H1 (cell line): ENCODE measurements at regions not wholly inside any gene's neighbourhood (a gene's known extent, or its start where the extent isn't known, plus 50 kb on each side); places are given as distances from the start of the nearest gene placed in this dataset.

ENCODE experiments used
- CTCF ChIA-PET: fragments of 300-600 bp; sonication (Branson Sonifier 250); formaldehyde crosslinking; loops from one replicate; lab custom pipeline; 2021; ENCODE audit not compliant: partially characterized antibody; lab: Charles Lee
- POLR2A ChIA-PET: fragments of 300-600 bp; sonication (Branson Sonifier 250); formaldehyde crosslinking; loops from one replicate; lab custom pipeline; 2021; ENCODE audit warnings: inconsistent platforms; ENCODE audit not compliant: partially characterized antibody; lab: Charles Lee
- DNase-seq, 2 experiments: peaks; one replicate each; pipeline versions ENCODE4 v3.0.0 to v3.0.0-alpha.2; 2010 to 2022; ENCODE audit warnings: low spot score in 2 of 2, low read depth in 1 of 2, mixed read lengths in 1 of 2
- FAIRE-seq: peaks from 2 replicates; lab custom pipeline; 2011; peaks lifted over from hg19 to GRCh38; lab: Jason Lieb, UNC
- H2AFZ ChIP-seq: 2 replicates; pipeline ENCODE4 v1.8.1; 2012; ENCODE audit warnings: low read length, inconsistent platforms
- H2AK5ac ChIP-seq: 2 replicates; pipeline ENCODE4 v1.6.1; 2013; ENCODE audit warnings: low read depth, low read length
- H2BK120ac ChIP-seq: replicated peaks from 2 replicates; pipeline ENCODE3; 2013; ENCODE audit warnings: low read depth, low read length, inconsistent platforms
- H2BK12ac ChIP-seq: 2 replicates; pipeline ENCODE4 v1.6.1; 2013; ENCODE audit warnings: low read depth, low read length
- H2BK15ac ChIP-seq: 2 replicates; pipeline ENCODE4 v1.6.1; 2013; ENCODE audit warnings: low read length
- H2BK20ac ChIP-seq: 2 replicates; pipeline ENCODE4 v1.6.1; 2013; ENCODE audit warnings: low read length
- H2BK5ac ChIP-seq: 2 replicates; pipeline ENCODE4 v1.6.1; 2013; ENCODE audit warnings: low read depth, low read length
- H3K14ac ChIP-seq: 2 replicates; pipeline ENCODE4 v1.6.1; 2013; ENCODE audit warnings: inconsistent platforms; ENCODE audit not compliant: insufficient read length
- H3K18ac ChIP-seq: 2 replicates; pipeline ENCODE4 v1.6.1; 2013; ENCODE audit warnings: low read length; ENCODE audit errors: extremely low read depth
- H3K23ac ChIP-seq: 2 replicates; pipeline ENCODE4 v1.6.1; 2013; ENCODE audit warnings: inconsistent platforms; ENCODE audit not compliant: insufficient read length
- H3K23me2 ChIP-seq: 2 replicates; pipeline ENCODE4 v1.6.1; 2013; ENCODE audit warnings: low read depth, low read length
- H3K27ac ChIP-seq: 2 replicates; pipeline ENCODE4 v1.6.1; 2011; ENCODE audit warnings: low read depth, low read length, inconsistent platforms
- H3K27me3 ChIP-seq, 4 experiments: replicated peaks in 1 of 4; 1 replicate in 1 of 4; 2 replicates in 3 of 4; pipeline versions ENCODE4 v1.6.1 to v1.8.1; 2011 to 2013; ENCODE audit warnings: low read length in 3 of 4, mild to moderate bottlenecking in 3 of 4, inconsistent platforms in 2 of 4, mixed read lengths in 2 of 4, moderate library complexity in 1 of 4; ENCODE audit not compliant: control insufficient read depth in 3 of 4, insufficient read depth in 3 of 4; ENCODE audit errors: extremely low read depth in 1 of 4
- H3K36me3 ChIP-seq, 4 experiments: 2 replicates each; pipeline versions ENCODE4 v1.6.1 to v1.8.1; 2011 to 2013; ENCODE audit warnings: mild to moderate bottlenecking in 4 of 4, low read length in 3 of 4, moderate library complexity in 2 of 4, control low read depth in 1 of 4, inconsistent platforms in 1 of 4; ENCODE audit not compliant: insufficient read depth in 4 of 4, control insufficient read depth in 2 of 4
- H3K4ac ChIP-seq: replicated peaks from 2 replicates; pipeline ENCODE3; 2013; ENCODE audit warnings: low read length, low read depth, mixed read lengths, inconsistent platforms; ENCODE audit not compliant: insufficient read length
- H3K4me1 ChIP-seq, 4 experiments: replicated peaks in 1 of 4; 1 replicate in 1 of 4; 2 replicates in 3 of 4; pipeline versions ENCODE4 v1.6.1 to v1.8.1; 2011 to 2013; ENCODE audit warnings: low read length in 3 of 4, inconsistent platforms in 2 of 4, mixed read lengths in 1 of 4; ENCODE audit not compliant: insufficient read depth in 4 of 4, control insufficient read depth in 3 of 4
- H3K4me2 ChIP-seq, 2 experiments: 2 replicates each; pipeline versions ENCODE4 v1.6.1 to v1.8.1; 2011 to 2013; ENCODE audit warnings: low read depth in 2 of 2, low read length in 2 of 2, control low read depth in 1 of 2, inconsistent platforms in 1 of 2, mild to moderate bottlenecking in 1 of 2; ENCODE audit not compliant: insufficient read depth in 1 of 2
- H3K4me3 ChIP-seq, 4 experiments: fragments of 200-600, 300-600 bp in 1 of 4; sonication (generic), shearing (Covaris generic), sonication (Bioruptor Twin) in 1 of 4; 2 replicates each; pipeline versions ENCODE4 v1.5.1 to v1.8.1; 2011 to 2016; ENCODE audit warnings: low read length in 4 of 4, low read depth in 3 of 4, control low read depth in 2 of 4, inconsistent platforms in 2 of 4, mild to moderate bottlenecking in 2 of 4, mixed read lengths in 1 of 4, moderate library complexity in 1 of 4; ENCODE audit not compliant: insufficient read depth in 2 of 4; ENCODE audit errors: extremely low read depth in 1 of 4
- H3K56ac ChIP-seq: replicated peaks from 2 replicates; pipeline ENCODE3; 2013; ENCODE audit warnings: low read depth, mild to moderate bottlenecking, mixed read lengths, low read length, inconsistent platforms; ENCODE audit not compliant: insufficient read length
- H3K79me1 ChIP-seq: 2 replicates; pipeline ENCODE4 v1.6.1; 2013; ENCODE audit warnings: low read depth, low read length, control low read depth
- H3K79me2 ChIP-seq, 2 experiments: 2 replicates each; pipeline versions ENCODE4 v1.6.1 to v1.8.1; 2012 to 2013; ENCODE audit warnings: low read length in 2 of 2, mild to moderate bottlenecking in 2 of 2, inconsistent platforms in 1 of 2; ENCODE audit not compliant: insufficient read depth in 2 of 2, control insufficient read depth in 1 of 2
- H3K9ac ChIP-seq, 4 experiments: replicated peaks in 1 of 4; 1 replicate in 1 of 4; 2 replicates in 3 of 4; pipeline versions ENCODE4 v1.6.1 to v1.8.1; 2011 to 2013; ENCODE audit warnings: low read depth in 3 of 4, low read length in 3 of 4, control low read depth in 2 of 4, mild to moderate bottlenecking in 2 of 4, moderate library complexity in 2 of 4, inconsistent platforms in 1 of 4; ENCODE audit errors: extremely low read depth in 1 of 4
- H3K9me3 ChIP-seq, 2 experiments: 2 replicates each; pipeline versions ENCODE4 v1.6.1 to v1.8.1; 2012 to 2013; ENCODE audit warnings: mild to moderate bottlenecking in 2 of 2, moderate library complexity in 2 of 2, control low read depth in 1 of 2, inconsistent platforms in 1 of 2, low read depth in 1 of 2, low read length in 1 of 2, mixed read lengths in 1 of 2; ENCODE audit not compliant: insufficient read depth in 2 of 2
- H4K20me1 ChIP-seq, 2 experiments: replicated peaks in 1 of 2; 2 replicates each; pipeline versions ENCODE3 to v1.8.1; 2011 to 2013; ENCODE audit warnings: inconsistent platforms in 2 of 2, low read length in 2 of 2, mild to moderate bottlenecking in 1 of 2; ENCODE audit not compliant: insufficient read depth in 2 of 2, control insufficient read depth in 1 of 2
- H4K5ac ChIP-seq: 2 replicates; pipeline ENCODE4 v1.6.1; 2013; ENCODE audit warnings: low read length, low read depth, mixed read lengths, inconsistent platforms; ENCODE audit not compliant: insufficient read length
- H4K8ac ChIP-seq: 2 replicates; pipeline ENCODE4 v1.8.0; 2013; ENCODE audit warnings: mild to moderate bottlenecking, moderate library complexity, low read length, inconsistent platforms; ENCODE audit not compliant: insufficient read depth; ENCODE audit errors: extremely low read depth
- H4K91ac ChIP-seq: replicated peaks from 2 replicates; pipeline ENCODE3; 2013; ENCODE audit warnings: low read length, mixed read lengths, inconsistent platforms; ENCODE audit not compliant: insufficient read length
- KDM1A ChIP-seq: fragments of 200-600, 300-600 bp; sonication (generic); IDR thresholded peaks from 2 replicates; pipeline ENCODE4 v1.7.1; 2016; ENCODE audit warnings: mild to moderate bottlenecking, low read length, borderline replicate concordance
- POU5F1 ChIP-seq: IDR thresholded peaks from 2 replicates; pipeline ENCODE4 v1.6.1; 2011; ENCODE audit warnings: low read depth, mild to moderate bottlenecking, low read length, moderate library complexity
- SP1 ChIP-seq: IDR thresholded peaks from 2 replicates; pipeline ENCODE4 v1.6.1; 2011; ENCODE audit warnings: low read depth, low read length
- WGBS, 2 experiments: shearing (Covaris generic) in 1 of 2; methylation state at CpG; one replicate each; pipeline versions ENCODE4 v1.1.6 to v1.1.7; 2013 to 2015; ENCODE audit warnings: low lambda C conversion rate in 2 of 2, mixed read lengths in 2 of 2, inconsistent platforms in 1 of 2, low coverage in 1 of 2, missing lambda C conversion rate in 1 of 2; ENCODE audit not compliant: insufficient replicate concordance in 2 of 2, insufficient coverage in 1 of 2, insufficient read length in 1 of 2; ENCODE audit errors: extremely low coverage in 1 of 2, missing lambda C conversion rate in 1 of 2; 5-methylcytosine and 5-hydroxymethylcytosine counted together

DNA sequence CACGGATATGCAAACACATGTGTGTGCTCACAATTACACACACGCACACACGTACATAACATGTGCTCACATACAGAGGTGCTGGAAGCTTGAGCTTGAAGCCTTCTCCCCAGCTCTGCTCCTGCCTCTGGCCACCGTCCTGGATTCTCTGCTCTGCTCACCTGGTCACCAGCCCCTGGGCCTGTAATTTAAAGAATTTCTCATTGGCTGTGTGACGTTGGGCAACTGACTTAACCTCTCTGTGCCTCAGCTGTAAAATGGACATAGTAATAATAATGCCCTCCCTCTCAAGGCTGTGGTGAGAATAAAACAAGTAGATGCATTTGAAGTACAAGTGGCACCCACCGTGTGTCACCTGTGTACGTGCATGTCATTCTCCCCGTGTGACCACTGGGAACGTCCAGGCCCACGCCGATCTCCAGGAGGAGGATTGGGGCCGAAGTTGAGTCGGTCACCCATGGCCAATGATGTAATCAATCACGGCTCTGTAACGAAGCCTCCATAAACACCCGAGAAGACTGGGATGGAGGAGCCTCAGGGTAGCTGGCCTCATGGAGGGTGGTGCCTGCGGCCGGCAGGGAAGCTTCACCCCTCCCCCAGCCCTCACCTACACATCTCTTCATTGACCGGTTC, 160.9 kb upstream of the AFDN start:
- Histone ChIP-seq H3K79me1 (no peaks in the 10 kb centered on the region), H3K4me3 (no peak overlapping the region), H2BK5ac (no peak overlapping the region), H2BK120ac (no peak overlapping the region), H3K27ac (no peak overlapping the region), H3K9me3 (no peaks in the 10 kb centered on the region), H4K91ac (no peak overlapping the region), H3K4ac (no peak overlapping the region), H3K23me2 (no peaks in the 10 kb centered on the region), H3K56ac (no peak overlapping the region), H2BK12ac (no peak overlapping the region), H4K8ac (no peak overlapping the region; the same call in 1 of the 2 replicates), H2BK20ac (no peak overlapping the region), H3K36me3 (no peaks in the 10 kb centered on the region), H3K4me1 (peaks cover 0 to 2% (median 0%) of the 10 kb centered on the region in 4 experiments; a peak in 1 of 7 replicates), H3K18ac (peak overlapping the region; percentile 3; the same call in 1 of the 2 replicates)
- WGBS, 2 experiments = 86% methylated on average over 19 of the region's 19 CpGs; no CpG with 5 or more reads in 1 of the 2 experiments
- ChIA-PET CTCF (interaction anchor here (0.7 to 1.9 kb wide), 5 partner anchors 8 to 130 kb away, joined by 3 to 5 read pairs (median 3); no protein-coding TSS in a partner anchor), POLR2A (no interaction called here)
- no peak for FAIRE-seq
- TF ChIP-seq SP1 (no peak), KDM1A (peak; percentile 80; the same call in 1 of the 2 replicates), POU5F1 (no peak)
- TF ChIP-seq, all 59 proteins: peak for 1
- H3K14ac ChIP-seq = no peak overlapping the region
- 0 out of 2 replicates have a peak overlapping the region, but pooled peaks have one; percentile 82 for H2AK5ac ChIP-seq
- no peak overlapping the region for H2AFZ ChIP-seq
- H4K5ac ChIP-seq = no peak overlapping the region
- DNase-seq = no peak
- no peaks in the 10 kb centered on the region for H4K20me1 ChIP-seq
- H3K27me3 ChIP-seq = no peaks in the 10 kb centered on the region
- no peak overlapping the region for H3K23ac ChIP-seq
- no peak overlapping the region for H3K9ac ChIP-seq
- H3K79me2 ChIP-seq = no peaks in the 10 kb centered on the region
- 0 out of 2 replicates have a peak overlapping the region, but pooled peaks have one; percentile 65 for H2BK15ac ChIP-seq
- H3K4me2 ChIP-seq = no peak overlapping the region
